ENCODE measurements at regions not wholly inside any gene's neighbourhood (a gene's known extent, or its start where the extent isn't known, plus 50 kb on each side); places are given as distances from the start of the nearest gene placed in this dataset.

DNA sequence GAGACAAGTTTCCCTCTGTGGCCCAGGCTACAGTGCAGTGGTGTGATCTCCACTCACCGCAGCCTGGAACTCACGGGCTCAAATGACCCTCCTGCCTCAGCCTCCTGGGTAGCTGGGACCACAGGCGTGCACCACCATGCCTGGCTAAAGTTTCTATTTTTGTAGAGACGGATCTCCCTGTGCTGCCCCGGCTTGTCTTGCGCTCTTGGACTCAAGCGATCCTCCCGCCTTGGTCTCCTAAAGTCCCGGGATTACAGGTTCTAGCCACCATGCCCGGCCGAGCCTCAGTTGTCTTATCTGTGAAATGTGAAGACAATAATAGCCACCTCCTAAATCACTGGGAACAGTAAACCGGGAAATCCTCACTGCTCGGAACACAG is 88.1 kb downstream of the FOXL3 start:
- ATAC-seq (no peak), DNase-seq (no peak)
- H3K9me3 Mint-ChIP-seq (ENCODE audit: low read depth): no peaks in the 10 kb centered on the region
- H3K4me3 Mint-ChIP-seq: no peak overlapping the region
- peaks cover 6% of the 10 kb centered on the region for H3K27me3 Mint-ChIP-seq
- H3K27ac Mint-ChIP-seq: no peak overlapping the region
- CTCF ChIA-PET: no interaction called here
- H3K36me3 Mint-ChIP-seq: peaks cover 4% of the 10 kb centered on the region
- H3K4me1 Mint-ChIP-seq: peaks cover 14% of the 10 kb centered on the region

DNA sequence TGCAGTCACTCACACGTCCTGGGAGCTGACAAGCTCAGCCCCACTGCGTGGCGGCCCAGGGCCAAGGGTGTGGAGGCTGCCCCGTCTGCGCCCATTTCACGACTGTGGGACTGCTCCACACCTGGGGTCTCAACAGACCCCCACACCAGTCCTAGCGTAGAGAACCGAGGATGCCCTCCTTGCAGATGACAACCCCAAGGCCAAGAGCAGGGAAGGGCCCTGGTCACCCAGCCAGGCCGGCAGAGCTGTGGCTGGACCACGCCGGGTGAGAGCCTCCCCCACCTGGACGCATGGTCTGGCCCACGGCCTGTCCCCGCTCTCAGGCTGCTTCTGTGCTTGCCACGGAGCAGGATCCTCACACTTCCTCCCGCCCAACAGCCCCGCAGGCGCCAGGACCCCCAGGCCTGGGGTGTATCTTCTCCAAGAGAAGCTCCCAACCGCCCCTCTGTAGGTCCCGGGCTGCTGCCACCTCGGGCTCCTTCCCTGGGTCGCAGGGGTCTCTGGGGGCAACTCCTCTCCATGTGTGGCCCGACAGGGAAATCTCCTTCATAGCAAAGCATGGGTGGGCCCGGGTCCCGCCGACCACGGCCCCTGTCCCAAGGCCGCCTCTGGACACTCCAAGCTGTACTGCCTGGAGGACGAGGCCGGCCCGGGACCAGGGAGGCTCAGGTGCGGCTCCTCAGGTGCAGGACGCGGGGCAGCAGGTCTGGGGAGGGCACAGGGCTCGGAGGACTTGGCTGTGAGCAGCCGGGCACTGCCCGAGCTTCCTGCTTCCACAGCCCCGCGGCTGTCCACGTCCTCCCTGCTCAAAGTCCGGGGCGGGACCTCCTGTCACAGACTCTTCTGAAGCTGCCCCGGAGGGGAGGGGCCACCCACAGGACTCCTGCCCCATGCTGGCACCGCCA is 88.8 kb downstream of the FOXL3 start:
- H3K36me3 Mint-ChIP-seq: peaks cover 4% of the 10 kb centered on the region
- H3K9me3 Mint-ChIP-seq (ENCODE audit: low read depth): peaks cover under 1% of the 10 kb centered on the region
- peaks cover 14% of the 10 kb centered on the region for H3K4me1 Mint-ChIP-seq
- DNase-seq (no peak), ATAC-seq (no peak)
- CTCF ChIA-PET: interaction anchor here (1.3 kb wide), 1 partner anchor 57 kb away, joined by 3 read pairs; no protein-coding TSS in a partner anchor
- peaks cover 13% of the 10 kb centered on the region for H3K27me3 Mint-ChIP-seq
- H3K4me3 Mint-ChIP-seq: no peak overlapping the region
- H3K27ac Mint-ChIP-seq: no peak overlapping the region

DNA sequence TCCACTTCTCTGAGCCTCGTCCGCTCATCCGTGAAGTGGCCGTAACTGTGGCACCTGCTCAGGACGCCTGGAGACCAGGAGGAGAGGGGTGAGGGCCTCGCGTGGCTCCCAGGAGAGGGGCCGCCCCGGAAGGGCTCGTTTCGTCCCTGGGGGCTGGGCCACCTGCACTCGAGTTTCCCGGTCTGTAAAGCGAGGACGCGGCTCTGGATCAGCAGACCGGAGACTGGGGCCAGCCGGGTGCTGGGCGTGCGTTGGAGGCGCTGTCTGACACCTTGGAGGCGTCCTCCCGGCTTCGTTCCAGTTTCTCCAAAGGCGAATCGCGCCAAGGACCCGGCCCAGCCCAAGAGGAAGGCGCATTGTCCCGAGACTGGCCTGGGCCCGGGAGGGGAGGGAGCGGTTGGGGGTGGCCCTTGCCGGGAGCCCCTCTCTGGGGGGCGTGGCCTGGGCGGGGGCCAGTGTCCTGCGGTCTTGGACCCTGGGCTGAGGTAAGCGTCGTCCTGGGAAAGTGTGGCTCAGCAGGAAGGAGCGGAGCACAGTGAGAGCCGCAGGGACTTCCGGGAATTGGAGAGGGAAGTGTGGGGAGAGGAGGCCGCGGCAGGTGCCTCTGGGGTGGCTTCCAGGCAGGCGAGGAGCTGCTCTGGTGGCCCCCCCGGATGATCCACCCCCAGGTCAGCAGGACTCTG is 89.6 kb downstream of the FOXL3 start:
- peaks cover 15% of the 10 kb centered on the region for H3K27me3 Mint-ChIP-seq
- no peak overlapping the region for H3K4me3 Mint-ChIP-seq
- CTCF ChIA-PET: interaction anchor here (1.3 kb wide), 1 partner anchor 58 kb away, joined by 3 read pairs; no protein-coding TSS in a partner anchor
- ATAC-seq (no peak), DNase-seq (no peak)
- peaks cover 4% of the 10 kb centered on the region for H3K36me3 Mint-ChIP-seq
- H3K27ac Mint-ChIP-seq: no peak overlapping the region
- peaks cover 5% of the 10 kb centered on the region for H3K9me3 Mint-ChIP-seq (ENCODE audit: low read depth)
- H3K4me1 Mint-ChIP-seq: peaks cover 14% of the 10 kb centered on the region

DNA sequence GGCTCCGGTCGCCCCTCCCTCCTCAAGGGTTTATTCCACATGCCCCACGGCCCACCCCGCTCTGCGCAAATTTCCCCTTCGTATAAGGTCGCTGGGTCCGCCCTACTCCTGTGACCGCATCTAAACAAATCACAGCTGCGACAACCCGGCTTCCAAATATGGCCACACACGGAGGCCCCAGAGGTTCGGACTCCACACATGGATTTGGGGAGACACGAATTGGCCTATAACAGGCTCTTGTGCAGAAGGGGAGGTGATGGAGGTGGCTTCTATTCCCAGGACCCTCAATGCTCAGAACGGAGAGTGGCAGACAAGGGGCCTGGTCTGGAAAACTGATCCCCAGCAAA is 90.1 kb downstream of the FOXL3 start:
- CTCF ChIA-PET: no interaction called here
- peaks cover 4% of the 10 kb centered on the region for H3K36me3 Mint-ChIP-seq
- peaks cover 14% of the 10 kb centered on the region for H3K4me1 Mint-ChIP-seq
- ATAC-seq (no peak), DNase-seq (no peak)
- H3K9me3 Mint-ChIP-seq (ENCODE audit: low read depth): peaks cover 5% of the 10 kb centered on the region
- H3K27ac Mint-ChIP-seq: no peak overlapping the region
- peaks cover 15% of the 10 kb centered on the region for H3K27me3 Mint-ChIP-seq
- no peak overlapping the region for H3K4me3 Mint-ChIP-seq

DNA sequence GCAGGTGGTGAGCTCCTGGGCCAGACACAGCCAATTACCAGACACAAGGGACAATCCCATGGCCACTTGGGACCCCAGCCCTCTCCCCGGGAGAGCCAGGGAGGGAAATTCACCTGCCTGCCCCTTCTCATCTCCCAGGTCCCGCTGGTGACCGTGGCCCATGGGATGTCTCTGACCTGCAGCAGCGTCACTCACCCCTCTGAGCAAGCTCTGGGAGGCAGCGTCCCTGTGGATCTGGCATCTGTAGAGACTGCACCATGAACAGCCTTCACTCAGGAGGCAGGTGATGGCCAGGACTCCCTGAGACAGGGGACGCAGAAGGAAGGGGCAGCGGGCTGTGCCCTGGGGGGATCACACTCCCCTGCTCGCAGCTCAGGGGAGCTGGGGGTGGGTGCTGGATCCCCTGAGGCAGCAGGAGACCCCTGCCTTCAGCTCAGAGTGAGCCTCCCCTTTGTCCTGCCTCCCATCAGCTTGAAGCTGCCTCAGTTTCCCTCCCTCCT is 90.8 kb downstream of the FOXL3 start:
- ATAC-seq (no peak), DNase-seq (no peak)
- Mint-ChIP-seq H3K27me3 (peaks cover 15% of the 10 kb centered on the region), H3K36me3 (peaks cover 4% of the 10 kb centered on the region), H3K4me3 (no peak overlapping the region), H3K27ac (no peak overlapping the region), H3K4me1 (peaks cover 14% of the 10 kb centered on the region), H3K9me3 (ENCODE audit: low read depth) (peaks cover 5% of the 10 kb centered on the region)
- CTCF ChIA-PET: no interaction called here

DNA sequence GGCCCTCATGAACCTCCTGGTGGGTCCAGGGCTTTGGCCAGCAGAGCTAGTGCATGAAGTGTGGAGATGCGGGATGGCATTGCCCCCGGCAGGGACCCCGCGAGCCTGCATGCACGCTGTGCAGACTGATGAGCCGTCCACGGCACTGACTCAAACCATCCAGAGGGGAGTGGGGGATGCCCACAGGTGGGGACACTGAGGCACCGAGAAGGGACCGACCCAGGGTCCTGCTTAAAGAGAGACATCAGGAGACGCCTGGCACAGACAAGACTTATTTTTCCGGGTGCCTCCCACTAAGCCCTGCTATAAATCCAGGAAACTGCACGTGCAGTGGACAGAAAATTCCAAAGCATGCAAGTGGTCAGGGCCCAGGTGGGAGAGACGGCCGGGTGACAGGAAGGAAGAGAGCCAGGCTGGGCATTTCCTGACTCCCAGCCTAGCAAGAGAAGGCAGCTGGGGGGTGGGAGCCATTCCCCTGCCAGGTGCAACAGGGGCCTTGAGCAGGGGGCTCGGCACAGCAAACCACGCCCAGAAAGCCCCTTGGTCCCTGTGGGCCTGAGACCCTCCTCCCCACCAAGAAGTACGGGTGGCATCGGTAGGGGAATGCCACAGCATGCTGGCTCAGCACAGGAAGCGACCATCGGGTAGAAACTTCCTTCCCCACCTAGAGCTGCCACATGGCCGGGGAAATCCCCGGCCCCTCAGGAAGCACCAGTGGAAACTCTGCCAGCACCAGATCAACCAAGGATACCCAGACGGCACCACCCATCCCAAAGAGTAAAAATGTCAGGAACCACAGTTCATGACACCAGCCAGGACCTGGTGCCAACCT is 91.5 kb downstream of the FOXL3 start:
- ATAC-seq (peak; percentile 61), DNase-seq (no peak)
- Mint-ChIP-seq H3K27ac (no peak overlapping the region), H3K36me3 (peaks cover 4% of the 10 kb centered on the region), H3K4me3 (no peak overlapping the region), H3K27me3 (peaks cover 15% of the 10 kb centered on the region), H3K9me3 (ENCODE audit: low read depth) (peaks cover 5% of the 10 kb centered on the region), H3K4me1 (peaks cover 14% of the 10 kb centered on the region)
- CTCF ChIA-PET: no interaction called here

DNA sequence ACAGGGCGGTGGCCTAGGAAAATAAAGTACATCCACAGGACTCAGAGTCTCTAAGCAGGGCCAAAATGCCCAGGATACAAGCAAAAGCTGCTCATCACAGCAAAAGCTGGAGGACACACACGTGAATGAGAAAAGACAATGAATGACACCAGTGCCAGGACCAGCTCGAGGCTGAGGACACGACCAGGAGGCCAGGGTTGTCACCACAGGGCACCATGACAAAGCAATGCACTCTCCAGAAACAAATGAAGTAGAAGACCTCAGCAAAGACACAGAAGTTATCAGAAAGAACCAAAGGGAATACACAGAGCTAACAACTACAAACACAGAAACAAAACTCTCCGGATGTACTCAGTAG is 92.1 kb downstream of the FOXL3 start:
- H3K27ac Mint-ChIP-seq: no peak overlapping the region
- H3K36me3 Mint-ChIP-seq: peaks cover 4% of the 10 kb centered on the region
- CTCF ChIA-PET: no interaction called here
- H3K4me3 Mint-ChIP-seq: no peak overlapping the region
- DNase-seq (no peak), ATAC-seq (no peak)
- peaks cover 15% of the 10 kb centered on the region for H3K27me3 Mint-ChIP-seq
- peaks cover 5% of the 10 kb centered on the region for H3K9me3 Mint-ChIP-seq (ENCODE audit: low read depth)
- peaks cover 14% of the 10 kb centered on the region for H3K4me1 Mint-ChIP-seq

DNA sequence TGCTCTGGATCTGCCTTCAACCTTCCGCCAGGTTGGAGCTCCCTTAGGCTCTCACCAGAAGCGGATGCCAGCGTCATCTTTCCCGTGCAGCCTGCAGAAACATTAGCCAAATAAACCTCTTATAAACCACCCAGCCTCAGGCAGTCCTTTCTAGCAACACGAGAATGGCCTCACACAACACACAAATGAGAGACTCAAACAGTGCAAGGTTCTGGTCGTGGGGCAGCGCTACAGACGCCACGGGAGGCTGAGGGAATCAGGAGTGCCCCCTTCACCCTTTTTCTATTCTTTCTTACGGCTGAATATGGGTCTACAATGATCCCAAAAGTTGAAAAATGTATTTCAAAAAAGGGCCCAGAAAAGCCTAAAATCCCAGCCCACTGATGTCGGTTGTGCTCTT is 96.4 kb downstream of the FOXL3 start:
- Mint-ChIP-seq H3K9me3 (ENCODE audit: low read depth) (peaks cover 5% of the 10 kb centered on the region), H3K4me1 (peaks cover 8% of the 10 kb centered on the region)
- CTCF ChIA-PET: no interaction called here

DNA sequence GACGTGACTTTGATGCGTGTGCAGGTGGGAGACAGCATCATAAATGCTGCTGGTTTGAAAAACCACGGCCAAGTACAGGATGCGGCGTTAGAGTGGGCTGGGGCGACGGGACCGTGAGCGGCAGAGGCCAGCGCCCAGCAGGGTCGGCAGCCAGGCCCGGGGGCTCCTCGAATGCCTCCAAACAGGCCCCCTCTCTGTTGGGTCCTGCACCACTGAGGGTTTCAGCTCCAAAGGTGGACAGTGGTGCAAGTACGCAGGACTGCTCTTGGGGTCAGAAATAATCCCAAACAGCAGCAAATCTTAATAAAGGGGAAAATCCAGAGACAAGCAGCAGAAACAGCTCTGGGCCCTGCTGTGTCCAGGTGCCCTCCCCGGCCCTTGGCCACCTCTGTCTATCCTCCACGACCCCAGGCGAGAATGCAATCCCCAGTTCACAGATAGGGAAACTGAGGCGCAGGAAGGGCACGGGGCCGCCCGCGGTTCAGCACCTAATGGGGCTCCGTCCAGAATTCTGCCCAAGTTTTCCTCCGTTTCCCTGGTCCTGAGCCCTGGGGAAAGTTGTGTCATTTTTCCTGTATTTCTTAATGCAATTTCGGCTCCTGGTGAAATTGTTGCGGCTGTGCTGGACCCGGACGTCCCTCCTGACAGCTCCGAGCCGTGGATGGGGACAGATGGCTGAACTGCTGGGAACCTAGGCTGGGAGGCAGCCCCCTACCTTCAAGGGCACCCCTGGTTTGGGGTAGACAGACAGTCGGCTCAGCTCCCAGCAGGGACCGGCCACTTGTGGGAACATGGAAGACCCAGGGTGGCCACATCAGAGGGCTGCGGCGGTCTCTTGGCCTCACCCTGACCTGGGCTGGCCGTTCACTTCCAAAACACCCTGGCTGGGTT is 97.4 kb downstream of the FOXL3 start:
- peaks cover 15% of the 10 kb centered on the region for H3K27me3 Mint-ChIP-seq
- H3K4me3 Mint-ChIP-seq: no peak overlapping the region
- peaks cover 4% of the 10 kb centered on the region for H3K36me3 Mint-ChIP-seq
- H3K9me3 Mint-ChIP-seq (ENCODE audit: low read depth): peaks cover 5% of the 10 kb centered on the region
- no peak for DNase-seq
- H3K27ac Mint-ChIP-seq: no peak overlapping the region
- CTCF ChIA-PET: no interaction called here
- ATAC-seq: no peak
- no peaks in the 10 kb centered on the region for H3K4me1 Mint-ChIP-seq

More for the DNA sequence above, 96.4 kb downstream of the FOXL3 start:
- Mint-ChIP-seq H3K4me3 (no peak overlapping the region), H3K27me3 (peaks cover 15% of the 10 kb centered on the region), H3K27ac (no peak overlapping the region), H3K36me3 (peaks cover 4% of the 10 kb centered on the region)
- DNase-seq (no peak), ATAC-seq (no peak)

DNA sequence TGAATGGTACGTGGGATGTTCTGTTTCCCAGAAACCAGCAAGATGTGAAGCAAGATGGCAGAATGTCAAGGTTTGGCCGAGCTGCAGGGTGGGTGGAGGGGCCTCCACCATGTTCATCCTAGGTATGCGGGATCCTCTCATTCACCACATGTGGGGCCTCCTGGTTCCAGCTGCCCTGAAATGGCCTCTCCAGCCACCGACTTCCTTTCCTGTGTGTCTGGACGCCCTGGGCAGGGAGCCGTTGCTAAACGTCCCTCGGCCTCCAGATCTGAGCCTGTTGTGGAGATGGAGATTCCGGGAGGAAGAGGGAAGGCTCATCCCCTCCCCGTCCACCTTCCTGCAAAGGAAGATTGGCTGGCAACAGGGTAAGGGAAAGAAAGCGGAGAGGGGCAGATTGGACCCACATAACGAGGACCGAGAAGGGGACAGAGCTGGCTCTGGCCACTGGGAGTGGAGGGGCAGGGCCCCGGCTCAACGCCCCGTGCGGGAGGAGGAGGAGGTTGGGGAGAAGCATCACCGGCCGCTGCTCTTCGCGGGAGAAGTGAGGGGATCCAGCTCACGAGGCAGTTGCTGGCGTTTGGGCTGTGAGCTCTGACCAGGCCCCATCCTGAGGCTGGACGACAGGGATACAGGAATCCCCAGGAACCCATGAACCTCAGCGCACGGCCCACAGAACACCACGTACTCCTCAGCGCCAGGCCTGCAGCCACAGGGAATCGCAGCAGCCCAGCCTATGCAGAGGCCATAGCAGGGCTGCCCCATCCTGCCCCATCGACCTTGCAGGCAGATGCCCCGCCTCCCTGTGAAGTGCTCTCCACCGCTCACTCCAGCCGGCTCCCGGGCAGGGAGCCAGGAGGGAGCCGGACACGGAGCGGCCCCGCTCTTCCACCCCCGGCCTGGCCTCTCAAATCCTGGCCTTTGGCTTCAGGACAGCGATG is 98.3 kb downstream of the FOXL3 start:
- Mint-ChIP-seq H3K4me1 (no peaks in the 10 kb centered on the region), H3K9me3 (ENCODE audit: low read depth) (peaks cover 5% of the 10 kb centered on the region), H3K4me3 (no peak overlapping the region), H3K27me3 (peaks cover 7% of the 10 kb centered on the region), H3K27ac (no peak overlapping the region), H3K36me3 (no peaks in the 10 kb centered on the region)
- no peak for ATAC-seq
- DNase-seq: no peak
- CTCF ChIA-PET: no interaction called here

DNA sequence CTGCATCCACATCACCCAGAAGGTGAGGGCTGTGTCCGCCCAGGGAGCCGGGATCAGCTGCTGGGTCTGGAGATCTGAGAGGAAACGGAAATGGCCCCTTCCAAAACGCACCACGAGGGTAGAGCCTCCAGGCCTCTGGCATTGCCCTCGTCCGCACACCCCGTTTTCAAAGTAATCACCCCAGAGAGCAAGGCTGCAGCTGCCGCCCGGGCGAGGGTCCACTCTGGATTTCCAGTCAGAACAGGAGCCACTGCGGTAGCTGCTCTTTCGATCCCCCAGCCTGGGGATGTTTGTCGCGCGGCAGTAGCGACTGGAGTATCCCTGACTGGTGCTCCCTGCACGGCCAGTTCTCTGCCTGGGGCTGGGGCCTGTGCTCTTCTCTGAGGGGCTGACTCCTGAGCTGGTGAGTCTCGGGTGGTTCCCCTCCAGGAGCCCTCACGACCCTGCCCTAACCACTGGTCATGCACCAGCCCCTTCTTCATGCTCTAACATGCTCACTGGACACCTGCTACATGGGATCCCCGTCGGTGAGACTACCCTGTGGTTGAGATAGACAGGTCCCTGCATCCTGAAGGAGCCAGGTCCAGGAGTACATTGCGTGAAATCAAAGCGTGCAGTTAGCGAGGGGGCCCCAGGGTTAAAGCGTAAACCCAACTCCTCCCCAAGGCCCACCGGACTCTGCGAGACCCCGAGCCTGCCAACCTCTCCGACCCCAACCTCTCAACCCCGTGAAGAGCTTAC is 99.2 kb downstream of the FOXL3 start:
- Mint-ChIP-seq H3K4me3 (no peak overlapping the region), H3K27me3 (no peaks in the 10 kb centered on the region), H3K27ac (no peak overlapping the region), H3K4me1 (no peaks in the 10 kb centered on the region), H3K36me3 (no peaks in the 10 kb centered on the region), H3K9me3 (ENCODE audit: low read depth) (peaks cover under 1% of the 10 kb centered on the region)
- DNase-seq: no peak
- ATAC-seq: no peak
- CTCF ChIA-PET: no interaction called here

Data from activated CD8-positive, alpha-beta memory T cell treated with anti-CD3 and anti-CD28 coated beads, Interleukin-2, amount 10 ng/mL, durations not matched to agents 7 days and 5 days (primary cell).